NCI-H2081 treated with DMSO at 0.1 percent for 48 hours (cell line): ENCODE measurements at regions not wholly inside any gene's neighbourhood (a gene's known extent, or its start where the extent isn't known, plus 50 kb on each side); places are given as distances from the start of the nearest gene placed in this dataset.
"Not testable (repeated sequence)": the region's sequence is repeated elsewhere in the genome, so short reads cannot be mapped to it uniquely, and the experiment has no call there.

Experiments used
- DNase-seq: peaks from one replicate; lab custom pipeline; 2025; lab: John Stamatoyannopoulos, UW

- no peak for DNase-seq
These were observed 344.9 kb downstream of the DCDC2C start for GRCh38 chr2:4047961-4048891.

- no peak for DNase-seq
These were observed 346.1 kb downstream of the DCDC2C start for GRCh38 chr2:4049463-4049862.

DNA sequence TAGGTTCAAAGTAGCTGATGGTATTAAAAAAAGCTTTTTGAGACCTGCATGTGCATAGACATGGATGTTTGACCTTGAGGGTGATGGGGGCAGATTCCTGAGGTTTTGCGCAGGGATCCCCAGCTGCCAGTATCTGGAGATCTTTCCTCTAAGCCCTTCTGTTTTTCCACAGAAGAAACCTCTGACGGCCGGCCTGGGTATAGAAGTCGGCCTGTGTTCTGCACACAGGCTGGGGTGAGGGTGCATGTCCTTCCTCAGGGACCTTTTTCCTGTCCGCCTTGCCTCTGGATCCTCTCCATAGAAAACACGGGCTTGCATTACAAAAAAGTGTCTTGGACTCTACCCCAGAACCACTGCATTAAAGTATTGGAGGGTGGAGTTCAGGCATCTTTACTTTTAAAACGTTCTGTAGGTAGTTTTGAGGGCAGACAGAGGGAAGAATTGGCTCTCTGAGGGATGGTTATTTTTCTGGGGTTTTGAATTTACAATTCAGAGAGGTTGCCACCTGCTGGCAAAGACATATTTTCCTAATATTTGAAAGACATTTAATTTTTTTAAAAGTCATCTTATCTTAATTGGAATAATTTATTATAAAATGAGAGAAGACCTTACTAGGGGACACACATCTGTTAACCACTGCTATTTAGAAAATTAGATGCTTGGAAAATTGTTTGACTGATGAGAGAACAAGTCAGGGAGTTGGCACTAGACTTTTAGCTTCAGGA is 350.6 kb downstream of the DCDC2C start:
- DNase-seq: no peak

DNA sequence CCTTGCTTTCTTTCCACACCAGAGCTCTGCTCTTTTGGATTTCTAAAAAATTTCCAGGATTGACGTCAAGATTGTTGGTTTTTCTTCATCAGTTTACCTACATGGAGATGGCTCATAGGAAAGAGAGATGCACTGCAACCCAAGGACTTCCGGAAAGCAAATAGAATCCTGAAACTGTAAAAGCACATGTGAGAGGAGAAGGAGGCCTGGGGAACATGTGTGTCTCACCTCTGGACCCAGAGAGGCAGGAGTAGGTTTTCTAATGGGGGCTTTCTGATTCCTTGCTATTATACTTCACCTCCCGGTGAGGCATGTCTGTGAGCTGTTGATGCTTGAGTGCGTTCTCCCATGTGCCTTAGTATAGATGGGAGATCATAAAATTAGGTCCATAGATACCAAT is 362.8 kb downstream of the DCDC2C start:
- no peak for DNase-seq

DNA sequence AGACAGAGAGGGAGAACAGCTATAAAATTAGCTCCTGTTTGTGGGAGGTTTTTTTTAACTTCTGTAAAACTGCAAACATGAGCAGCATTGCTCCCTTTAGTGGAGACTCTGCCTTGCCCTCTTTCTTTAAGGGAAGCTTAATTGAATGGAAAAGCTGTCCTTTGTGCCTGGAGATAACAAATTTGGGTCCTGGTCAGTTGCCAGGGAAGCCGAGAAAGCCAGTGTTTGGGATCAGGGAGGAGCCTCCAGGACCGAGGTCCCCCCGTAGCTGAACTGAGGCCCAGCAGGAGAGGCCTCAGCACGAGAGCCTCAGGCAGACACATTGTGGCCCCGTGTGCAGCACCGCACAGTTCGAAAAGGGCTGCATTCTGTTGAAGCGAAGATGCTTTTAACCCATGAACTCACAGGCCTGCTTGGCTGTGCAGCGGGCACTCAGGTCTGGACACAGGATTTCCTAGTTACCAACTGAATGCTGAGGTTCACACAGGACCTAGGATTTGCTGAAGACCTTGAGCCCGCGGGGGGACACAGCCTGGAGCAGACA is 369.7 kb downstream of the DCDC2C start:
- no peak for DNase-seq

- DNase-seq: peak; percentile 60
These were observed 373.6 kb downstream of the DCDC2C start for GRCh38 chr2:4077017-4077416.

- no peak for DNase-seq
These were observed 381.8 kb downstream of the DCDC2C start for GRCh38 chr2:4085186-4085585.

- no peak for DNase-seq
These were observed 387.6 kb downstream of the DCDC2C start for GRCh38 chr2:4090668-4091630.

- no peak for DNase-seq
These were observed 388.5 kb downstream of the DCDC2C start for GRCh38 chr2:4091869-4092268.

DNA sequence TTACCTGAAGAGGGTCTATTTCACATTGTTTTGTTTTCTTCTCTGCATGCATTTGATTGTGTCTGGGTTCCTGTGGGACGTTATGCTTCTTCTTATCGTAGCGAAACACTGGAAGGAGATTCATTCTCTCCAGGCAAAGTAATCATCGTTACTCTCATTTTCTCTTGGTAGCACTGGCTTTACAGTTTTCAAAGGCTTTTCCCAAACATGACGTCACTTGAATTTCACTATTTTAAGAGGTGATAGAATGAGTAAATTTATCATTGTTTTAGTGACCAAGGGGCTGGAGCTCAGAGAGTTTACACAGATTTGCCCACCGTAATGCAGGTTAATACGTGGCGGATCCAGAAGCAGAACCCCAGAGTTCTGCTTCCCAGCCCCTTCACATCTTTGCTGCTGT is 391.4 kb downstream of the DCDC2C start:
- DNase-seq: no peak

DNA sequence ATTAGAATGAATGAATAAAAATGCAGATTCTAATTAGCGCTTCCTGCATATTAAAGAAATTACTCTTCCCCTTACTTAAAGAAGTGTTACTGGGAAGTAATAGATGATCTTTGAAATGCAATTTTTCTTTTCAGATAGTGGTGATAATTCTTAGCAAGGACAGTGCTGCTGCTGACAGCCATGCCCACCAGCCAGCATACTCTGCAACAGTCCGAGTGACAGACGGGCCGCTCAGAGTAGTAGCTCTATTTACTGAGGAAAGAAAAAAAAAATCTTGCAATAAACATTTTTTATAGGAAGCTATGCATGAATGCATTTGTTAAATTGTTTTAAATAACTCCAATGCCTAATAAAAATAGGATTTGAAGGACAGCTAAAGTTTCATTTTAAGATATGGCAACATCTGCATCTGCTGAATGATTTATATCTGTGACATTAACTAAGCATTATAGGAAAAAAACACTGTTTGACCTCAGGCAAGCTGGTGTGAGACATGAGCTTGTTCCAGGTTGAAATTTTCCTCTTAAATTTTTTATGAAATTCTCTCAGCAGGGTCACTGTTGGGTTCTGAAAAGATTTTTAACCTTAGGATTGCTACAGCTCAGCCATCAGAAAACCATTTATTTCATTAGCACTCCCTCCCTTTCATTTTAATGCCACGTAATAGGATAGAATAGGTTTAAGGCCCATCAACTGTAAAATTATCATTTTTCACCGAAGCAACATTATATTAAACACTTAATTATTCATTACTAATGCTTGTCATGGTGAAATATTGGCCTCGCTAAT is 393.8 kb downstream of the DCDC2C start:
- no peak for DNase-seq

GRCh38 chr2:4098137-4098536 is 394.8 kb downstream of the DCDC2C start:
- no peak for DNase-seq

- no peak for DNase-seq
These were observed 398.6 kb downstream of the DCDC2C start for GRCh38 chr2:4101936-4102335.

DNA sequence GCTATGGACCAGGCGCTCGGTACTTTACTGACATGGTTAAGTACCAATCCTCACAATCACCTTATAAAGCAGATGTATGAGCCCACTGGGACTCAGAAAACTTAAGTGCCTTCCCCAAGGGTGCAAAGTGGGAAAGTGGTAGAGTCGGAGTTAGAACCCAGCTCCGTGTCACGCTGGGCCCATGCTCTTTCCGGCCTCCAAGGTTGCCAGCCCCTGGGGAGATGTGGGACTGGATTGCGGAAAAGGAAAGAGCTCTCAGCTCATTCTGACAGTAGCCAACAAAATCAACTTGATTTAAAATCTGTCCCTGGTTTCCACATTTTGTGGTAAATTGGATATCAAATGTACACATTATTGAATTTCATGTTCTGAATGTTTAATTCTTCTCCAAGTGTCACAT is 403.8 kb downstream of the DCDC2C start:
- no peak for DNase-seq

GRCh38 chr2:4110273-4110672 is 406.9 kb downstream of the DCDC2C start:
- DNase-seq: no peak

DNA sequence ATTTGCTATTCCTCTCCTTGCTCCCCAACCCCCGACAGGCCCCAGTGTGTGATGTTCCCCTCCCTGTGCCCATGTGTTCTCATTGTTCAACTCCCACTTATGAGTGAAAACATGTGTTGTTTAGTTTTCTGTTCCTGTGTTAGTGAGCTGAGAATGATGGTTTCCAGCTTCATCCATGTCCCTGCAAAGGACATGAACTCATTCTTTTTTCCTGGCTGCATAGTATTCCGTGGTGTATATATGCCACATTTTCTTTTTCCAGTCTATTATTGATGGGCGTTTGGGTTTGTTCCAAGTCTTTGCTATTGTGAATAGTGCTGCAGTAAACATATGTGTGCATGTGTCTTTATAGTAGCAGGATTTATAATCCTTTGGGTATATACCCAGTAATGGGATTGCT is 412.1 kb downstream of the DCDC2C start:
- not testable (repeated sequence) for DNase-seq

- DNase-seq: peak; percentile 20
These were observed 419.4 kb downstream of the DCDC2C start for GRCh38 chr2:4122726-4123125.

GRCh38 chr2:4130651-4131050 is 427.3 kb downstream of the DCDC2C start:
- no peak for DNase-seq

- peak; percentile 4 for DNase-seq
These were observed 431.5 kb downstream of the DCDC2C start for GRCh38 chr2:4134551-4135550.

DNA sequence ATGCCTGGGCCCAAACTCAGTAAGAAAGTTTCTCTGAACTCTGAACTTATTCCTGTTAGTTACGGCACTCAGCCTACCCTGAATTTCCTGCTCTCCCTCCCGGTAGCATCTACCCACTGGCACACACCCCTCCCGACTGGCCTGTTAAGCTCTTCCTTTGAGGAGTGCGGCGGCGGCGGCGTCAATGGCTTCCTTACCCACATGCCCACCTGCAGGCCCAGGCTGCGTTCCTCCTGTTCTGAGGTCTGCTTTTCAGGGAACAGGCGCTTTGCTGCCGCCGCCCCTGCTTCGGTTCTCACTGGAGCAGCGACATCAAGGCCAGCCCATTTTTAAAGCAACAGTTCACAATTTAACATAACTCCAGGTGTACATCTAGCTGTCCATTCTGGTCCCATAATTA is 432.4 kb downstream of the DCDC2C start:
- no peak for DNase-seq
